ENCODE measurements at regions not wholly inside any gene's neighbourhood (a gene's known extent, or its start where the extent isn't known, plus 50 kb on each side); places are given as distances from the start of the nearest gene placed in this dataset.

GRCh38 chr20:63116412-63117106 is 99.4 kb downstream of the YTHDF1 start:
- no peak for DNase-seq (ENCODE audit: low read depth in 3 of 3)

- DNase-seq (ENCODE audit: low read depth in 3 of 3) = no peak
Measured at GRCh38 chr20:63115651-63116411, 100.1 kb downstream of the YTHDF1 start.

GRCh38 chr20:63114693-63115311 is 101.1 kb downstream of the YTHDF1 start:
- DNase-seq (ENCODE audit: low read depth in 3 of 3) = no peak

GRCh38 chr20:63114006-63114692 is 101.8 kb downstream of the YTHDF1 start:
- DNase-seq (ENCODE audit: low read depth in 3 of 3) = no peak

- no peak for DNase-seq (ENCODE audit: low read depth in 3 of 3)
Measured at GRCh38 chr20:63112491-63113219, 103.3 kb downstream of the YTHDF1 start.

GRCh38 chr20:63108247-63108646 is 101.5 kb upstream of the BHLHE23 start:
- DNase-seq (ENCODE audit: low read depth in 3 of 3) = no peak

- no peak for DNase-seq (ENCODE audit: low read depth in 3 of 3)
Measured at GRCh38 chr20:63107449-63108200, 100.9 kb upstream of the BHLHE23 start.

GRCh38 chr20:63106765-63107448 is 100.1 kb upstream of the BHLHE23 start:
- no peak for DNase-seq (ENCODE audit: low read depth in 3 of 3)

- no peak for DNase-seq (ENCODE audit: low read depth in 3 of 3)
Measured at GRCh38 chr20:63106108-63106764, 99.5 kb upstream of the BHLHE23 start.

- DNase-seq (ENCODE audit: low read depth in 3 of 3) = no peak
Measured at GRCh38 chr20:63105211-63106107, 98.7 kb upstream of the BHLHE23 start.

- no peak for DNase-seq (ENCODE audit: low read depth in 3 of 3)
Measured at GRCh38 chr20:63104312-63105181, 97.8 kb upstream of the BHLHE23 start.

GRCh38 chr20:63103402-63104311 is 96.9 kb upstream of the BHLHE23 start:
- DNase-seq (ENCODE audit: low read depth in 3 of 3) = no peak

GRCh38 chr20:63102721-63103375 is 96.1 kb upstream of the BHLHE23 start:
- peak; percentile 40 to 69 (median 58) for DNase-seq (ENCODE audit: low read depth in 3 of 3)

GRCh38 chr20:63101781-63102720 is 95.3 kb upstream of the BHLHE23 start:
- DNase-seq (ENCODE audit: low read depth in 3 of 3) = peak; percentile 34 to 63 (median 42)

All from stimulated activated CD4-positive, alpha-beta T cell treated with anti-CD3 and anti-CD28 coated beads, TNF-alpha, amount 100 ng/mL, for 24 hours (primary cell).